HG03442 (cell line): ENCODE measurements at regions not wholly inside any gene's neighbourhood (a gene's known extent, or its start where the extent isn't known, plus 50 kb on each side); places are given as distances from the start of the nearest gene placed in this dataset.
"Not testable (repeated sequence)": the region's sequence is repeated elsewhere in the genome, so short reads cannot be mapped to it uniquely, and the experiment has no call there.

Experiments used
- ATAC-seq: cut with Tn5 transposase; IDR thresholded peaks from one replicate; pipeline ENCODE4 v1.9.1; 2021; ENCODE audit warnings: mild to moderate bottlenecking, moderate library complexity; ENCODE audit not compliant: unreplicated experiment

- ATAC-seq = no peak
These were observed 51.3 kb upstream of the EGFL6 start for GRCh38 chrX:13518126-13518525.

- no peak for ATAC-seq
These were observed 54.0 kb upstream of the EGFL6 start for GRCh38 chrX:13515211-13515930.

- no peak for ATAC-seq
These were observed 57.5 kb upstream of the EGFL6 start for GRCh38 chrX:13511944-13512330.

GRCh38 chrX:13511241-13511943 is 58.0 kb upstream of the EGFL6 start:
- no peak for ATAC-seq

- no peak for ATAC-seq
These were observed 61.5 kb upstream of the EGFL6 start for GRCh38 chrX:13507893-13508292.

GRCh38 chrX:13506574-13506973 is 62.8 kb upstream of the EGFL6 start:
- ATAC-seq = no peak

- no peak for ATAC-seq
These were observed 66.8 kb upstream of the EGFL6 start for GRCh38 chrX:13502590-13502989.

GRCh38 chrX:13499736-13500135 is 69.7 kb upstream of the EGFL6 start:
- no peak for ATAC-seq

GRCh38 chrX:13498238-13498637 is 71.2 kb upstream of the EGFL6 start:
- ATAC-seq = no peak

GRCh38 chrX:13495232-13495631 is 74.2 kb upstream of the EGFL6 start:
- ATAC-seq = no peak

GRCh38 chrX:13494562-13494961 is 74.8 kb upstream of the EGFL6 start:
- ATAC-seq = no peak

GRCh38 chrX:13493659-13494058 is 75.7 kb upstream of the EGFL6 start:
- ATAC-seq = no peak

- no peak for ATAC-seq
These were observed 77.1 kb upstream of the EGFL6 start for GRCh38 chrX:13492286-13492685.

GRCh38 chrX:13491061-13491460 is 78.3 kb upstream of the EGFL6 start:
- no peak for ATAC-seq

GRCh38 chrX:13489454-13489853 is 79.9 kb upstream of the EGFL6 start:
- ATAC-seq = no peak

- no peak for ATAC-seq
These were observed 81.5 kb upstream of the EGFL6 start for GRCh38 chrX:13487731-13488505.

GRCh38 chrX:13485167-13485566 is 84.2 kb upstream of the EGFL6 start:
- no peak for ATAC-seq

- ATAC-seq = no peak
These were observed 85.6 kb upstream of the EGFL6 start for GRCh38 chrX:13483773-13484172.

- ATAC-seq = no peak
These were observed 86.5 kb upstream of the EGFL6 start for GRCh38 chrX:13482746-13483541.

GRCh38 chrX:13480780-13481179 is 88.6 kb upstream of the EGFL6 start:
- not testable (repeated sequence) for ATAC-seq

GRCh38 chrX:13479452-13479813 is 90.0 kb upstream of the EGFL6 start:
- no peak for ATAC-seq
